NOMO-1 treated with dmso at 0.1 percent for 144 hours (cell line): ENCODE measurements at regions not wholly inside any gene's neighbourhood (a gene's known extent, or its start where the extent isn't known, plus 50 kb on each side); places are given as distances from the start of the nearest gene placed in this dataset.
"Not testable (repeated sequence)": the region's sequence is repeated elsewhere in the genome, so short reads cannot be mapped to it uniquely, and the experiment has no call there.

Source experiments
- DNase-seq: peaks from one replicate; lab custom pipeline; 2025; ENCODE audit not compliant: unreplicated experiment; lab: John Stamatoyannopoulos, UW

- DNase-seq, result no peak
These were observed 329.2 kb downstream of the DSC3 start for GRCh38 chr18:30713299-30713698.

- peak; percentile 43 for DNase-seq
These were observed 330.2 kb downstream of the DSC3 start for GRCh38 chr18:30712383-30712782.

GRCh38 chr18:30709595-30709994, 332.9 kb downstream of the DSC3 start:
- no peak for DNase-seq

- no peak for DNase-seq
These were observed 336.6 kb downstream of the DSC3 start for GRCh38 chr18:30705943-30706342.

- no peak for DNase-seq
These were observed 344.0 kb downstream of the DSC3 start for GRCh38 chr18:30698571-30698970.

- DNase-seq, result no peak
These were observed 346.3 kb downstream of the DSC3 start for GRCh38 chr18:30696201-30696600.

- DNase-seq, result no peak
These were observed 347.8 kb downstream of the DSC3 start for GRCh38 chr18:30694773-30695172.

GRCh38 chr18:30689216-30689615, 353.3 kb downstream of the DSC3 start:
- no peak for DNase-seq

- no peak for DNase-seq
These were observed 355.0 kb downstream of the DSC3 start for GRCh38 chr18:30687501-30687900.

- DNase-seq, result no peak
These were observed 357.6 kb downstream of the DSC3 start for GRCh38 chr18:30684825-30685481.

GRCh38 chr18:30683836-30684235, 358.7 kb downstream of the DSC3 start:
- DNase-seq, result no peak

GRCh38 chr18:30682672-30683071, 359.9 kb downstream of the DSC3 start:
- no peak for DNase-seq

GRCh38 chr18:30679285-30679930, 363.1 kb downstream of the DSC3 start:
- no peak for DNase-seq

- DNase-seq, result not testable (repeated sequence)
These were observed 364.7 kb downstream of the DSC3 start for GRCh38 chr18:30677813-30678212.

- DNase-seq, result no peak
These were observed 366.5 kb downstream of the DSC3 start for GRCh38 chr18:30676053-30676480.

- no peak for DNase-seq
These were observed 367.0 kb downstream of the DSC3 start for GRCh38 chr18:30675493-30675892.

GRCh38 chr18:30675072-30675471, 367.5 kb downstream of the DSC3 start:
- DNase-seq, result no peak

- no peak for DNase-seq
These were observed 367.9 kb downstream of the DSC3 start for GRCh38 chr18:30674596-30674995.

- DNase-seq, result not testable (repeated sequence)
These were observed 370.1 kb downstream of the DSC3 start for GRCh38 chr18:30672439-30672838.

GRCh38 chr18:30658306-30658705, 384.2 kb downstream of the DSC3 start:
- no peak for DNase-seq

- no peak for DNase-seq
These were observed 390.2 kb downstream of the DSC3 start for GRCh38 chr18:30652387-30652786.

GRCh38 chr18:30650499-30650898, 392.0 kb downstream of the DSC3 start:
- no peak for DNase-seq

GRCh38 chr18:30644158-30644557, 398.4 kb downstream of the DSC3 start:
- DNase-seq, result no peak
